HCEC 1CT (cell line): ENCODE measurements at regions not wholly inside any gene's neighbourhood (a gene's known extent, or its start where the extent isn't known, plus 50 kb on each side); places are given as distances from the start of the nearest gene placed in this dataset.

Source experiments
- DNase-seq: peaks from one replicate; pipeline ENCODE4 v3.0.0-alpha.2; 2017

GRCh38 chr9:1791191-1791590, 224.0 kb upstream of the SMARCA2 start:
- no peak for DNase-seq

GRCh38 chr9:1794547-1795270, 220.4 kb upstream of the SMARCA2 start:
- DNase-seq, result no peak

GRCh38 chr9:1804128-1804865, 210.8 kb upstream of the SMARCA2 start:
- DNase-seq, result no peak

- DNase-seq, result no peak
Observed at GRCh38 chr9:1829719-1830118, 185.4 kb upstream of the SMARCA2 start.

GRCh38 chr9:1832960-1833359, 182.2 kb upstream of the SMARCA2 start:
- no peak for DNase-seq

GRCh38 chr9:1837453-1838084, 177.6 kb upstream of the SMARCA2 start:
- DNase-seq, result no peak

GRCh38 chr9:1839909-1840308, 175.2 kb upstream of the SMARCA2 start:
- DNase-seq, result no peak

GRCh38 chr9:1845425-1845824, 169.7 kb upstream of the SMARCA2 start:
- no peak for DNase-seq

GRCh38 chr9:1855726-1856125, 159.4 kb upstream of the SMARCA2 start:
- no peak for DNase-seq

- no peak for DNase-seq
Observed at GRCh38 chr9:1857808-1858207, 157.3 kb upstream of the SMARCA2 start.

GRCh38 chr9:1869843-1870242, 145.3 kb upstream of the SMARCA2 start:
- no peak for DNase-seq

- DNase-seq, result no peak
Observed at GRCh38 chr9:1870915-1871314, 144.2 kb upstream of the SMARCA2 start.

GRCh38 chr9:1871626-1872419, 143.3 kb upstream of the SMARCA2 start:
- DNase-seq, result no peak

- no peak for DNase-seq
Observed at GRCh38 chr9:1875251-1875851, 139.8 kb upstream of the SMARCA2 start.

- DNase-seq, result no peak
Observed at GRCh38 chr9:1875921-1876448, 139.2 kb upstream of the SMARCA2 start.

GRCh38 chr9:1876891-1877496, 138.2 kb upstream of the SMARCA2 start:
- no peak for DNase-seq

GRCh38 chr9:1877951-1878350, 137.2 kb upstream of the SMARCA2 start:
- no peak for DNase-seq

GRCh38 chr9:1878811-1879210, 136.3 kb upstream of the SMARCA2 start:
- no peak for DNase-seq

- no peak for DNase-seq
Observed at GRCh38 chr9:1879501-1879900, 135.6 kb upstream of the SMARCA2 start.

GRCh38 chr9:1880038-1880565, 135.0 kb upstream of the SMARCA2 start:
- no peak for DNase-seq

GRCh38 chr9:1881708-1882295, 133.3 kb upstream of the SMARCA2 start:
- DNase-seq, result no peak
